ENCODE measurements at regions not wholly inside any gene's neighbourhood (a gene's known extent, or its start where the extent isn't known, plus 50 kb on each side); places are given as distances from the start of the nearest gene placed in this dataset.

- TF ChIP-seq CTCF (IDR thresholded peaks at IDR 0.05; ENCODE audit: low read length) = no peak
- no peak for TF ChIP-seq EZH2 (optimal IDR thresholded peaks at IDR 0.05; ENCODE audit: low read depth, low read length)
- no peak for TF ChIP-seq EZH2phosphoT487 (IDR thresholded peaks at IDR 0.05; ENCODE audit: low read length)
These were observed 530.1 kb upstream of the CITED2 start for GRCh38 chr6:139904568-139904967.
